Esophagus squamous epithelium (tissue), 4 donors: ENCODE measurements at regions not wholly inside any gene's neighbourhood (a gene's known extent, or its start where the extent isn't known, plus 50 kb on each side); places are given as distances from the start of the nearest gene placed in this dataset.

ENCODE experiments used
- CTCF ChIP-seq, 6 experiments: fragments of 450-650 bp in 4 of 6; fragments of 200-600 bp in 2 of 6; sonication (generic) in 2 of 6; IDR thresholded peaks; one replicate each; pipeline ENCODE4 v1.5.1; 2016 to 2019; ENCODE audit warnings: antibody characterized with exemption in 6 of 6, mild to moderate bottlenecking in 4 of 6, moderate library complexity in 4 of 6
- POLR2A ChIP-seq, 4 donors: fragments of 450-650 bp; IDR thresholded peaks; one replicate each; pipeline ENCODE4 v1.6.1; 2017; ENCODE audit warnings: antibody characterized with exemption in 4 of 4, mild to moderate bottlenecking in 4 of 4, moderate library complexity in 3 of 4

- no peak for TF ChIP-seq CTCF (IDR thresholded peaks at IDR 0.05)
- no peak for TF ChIP-seq POLR2A (IDR thresholded peaks at IDR 0.05)
These were observed 261.3 kb downstream of the QDPR start for GRCh38 chr4:17250591-17250990.
